HG02884 (cell line): ENCODE measurements at regions not wholly inside any gene's neighbourhood (a gene's known extent, or its start where the extent isn't known, plus 50 kb on each side); places are given as distances from the start of the nearest gene placed in this dataset.
"Not testable (repeated sequence)": the region's sequence is repeated elsewhere in the genome, so short reads cannot be mapped to it uniquely, and the experiment has no call there.

Experiments
- ATAC-seq: cut with Tn5 transposase; IDR thresholded peaks from one replicate; pipeline ENCODE4 v1.9.1; 2021; ENCODE audit warnings: mild to moderate bottlenecking, moderate library complexity; ENCODE audit not compliant: unreplicated experiment

GRCh38 chr7:68706291-68706690 is 892.0 kb upstream of the AUTS2 start:
- no peak for ATAC-seq

- ATAC-seq = no peak
Measured at GRCh38 chr7:68707159-68707558, 891.1 kb upstream of the AUTS2 start.

GRCh38 chr7:68707958-68708357 is 890.3 kb upstream of the AUTS2 start:
- no peak for ATAC-seq

GRCh38 chr7:68712956-68713495 is 885.2 kb upstream of the AUTS2 start:
- no peak for ATAC-seq

GRCh38 chr7:68714135-68714534 is 884.1 kb upstream of the AUTS2 start:
- ATAC-seq = not testable (repeated sequence)

GRCh38 chr7:68715907-68716306 is 882.4 kb upstream of the AUTS2 start:
- ATAC-seq = no peak

- no peak for ATAC-seq
Measured at GRCh38 chr7:68717176-68717575, 881.1 kb upstream of the AUTS2 start.

GRCh38 chr7:68718097-68718551 is 880.2 kb upstream of the AUTS2 start:
- no peak for ATAC-seq

GRCh38 chr7:68720697-68721096 is 877.6 kb upstream of the AUTS2 start:
- no peak for ATAC-seq

- no peak for ATAC-seq
Measured at GRCh38 chr7:68722044-68722443, 876.2 kb upstream of the AUTS2 start.

- ATAC-seq = no peak
Measured at GRCh38 chr7:68724965-68725364, 873.3 kb upstream of the AUTS2 start.

GRCh38 chr7:68725843-68726785 is 872.2 kb upstream of the AUTS2 start:
- no peak for ATAC-seq

GRCh38 chr7:68728720-68729119 is 869.6 kb upstream of the AUTS2 start:
- ATAC-seq = not testable (repeated sequence)

GRCh38 chr7:68729371-68729770 is 868.9 kb upstream of the AUTS2 start:
- ATAC-seq = no peak

GRCh38 chr7:68730194-68730593 is 868.1 kb upstream of the AUTS2 start:
- ATAC-seq = no peak

- ATAC-seq = no peak
Measured at GRCh38 chr7:68730964-68731363, 867.3 kb upstream of the AUTS2 start.

GRCh38 chr7:68733219-68734153 is 864.8 kb upstream of the AUTS2 start:
- no peak for ATAC-seq

- no peak for ATAC-seq
Measured at GRCh38 chr7:68734431-68734830, 863.8 kb upstream of the AUTS2 start.

- ATAC-seq = no peak
Measured at GRCh38 chr7:68739306-68739705, 859.0 kb upstream of the AUTS2 start.

- ATAC-seq = no peak
Measured at GRCh38 chr7:68744036-68744435, 854.2 kb upstream of the AUTS2 start.
